Neutrophil (primary cell): ENCODE measurements at regions not wholly inside any gene's neighbourhood (a gene's known extent, or its start where the extent isn't known, plus 50 kb on each side); places are given as distances from the start of the nearest gene placed in this dataset.
"Not testable (repeated sequence)": the region's sequence is repeated elsewhere in the genome, so short reads cannot be mapped to it uniquely, and the experiment has no call there.

Experiments
- H3K27ac ChIP-seq: fragments of 200-600 bp; sonication (generic); 2 replicates; pipeline ENCODE4 v1.5.1; 2016; ENCODE audit warnings: mild to moderate bottlenecking, moderate library complexity
- H3K27me3 ChIP-seq: fragments of 200-600 bp; sonication (generic); 2 replicates; pipeline ENCODE4 v1.6.0; 2016; ENCODE audit warnings: mild to moderate bottlenecking
- H3K36me3 ChIP-seq: fragments of 200-600 bp; sonication (generic); 2 replicates; pipeline ENCODE4 v1.5.1; 2017
- H3K4me1 ChIP-seq, 2 experiments: fragments of 200-600 bp in 1 of 2; sonication (generic) in 1 of 2; 1 replicate in 1 of 2; 2 replicates in 1 of 2; pipeline versions ENCODE4 v1.5.1 to v1.6.1; 2013 to 2016; ENCODE audit warnings: low read depth in 1 of 2, low read length in 1 of 2, mild to moderate bottlenecking in 1 of 2, moderate library complexity in 1 of 2; ENCODE audit not compliant: control insufficient read depth in 1 of 2, insufficient read depth in 1 of 2
- H3K4me3 ChIP-seq, 2 experiments: fragments of 200-600 bp in 1 of 2; sonication (generic) in 1 of 2; 1 replicate in 1 of 2; 2 replicates in 1 of 2; pipeline ENCODE4 v1.5.1; 2013 to 2016; ENCODE audit warnings: low read depth in 1 of 2, low read length in 1 of 2, mild to moderate bottlenecking in 1 of 2, moderate library complexity in 1 of 2
- H3K9me3 ChIP-seq: fragments of 200-600 bp; sonication (generic); 2 replicates; pipeline ENCODE4 v1.5.1; 2016
- TF ChIP-seq, protein P1 (sequence below): fragments of 200-600 bp; sonication (generic); IDR thresholded peaks from 2 replicates; pipeline ENCODE4 v1.5.1; 2016; ENCODE audit warnings: antibody characterized with exemption

DNA sequence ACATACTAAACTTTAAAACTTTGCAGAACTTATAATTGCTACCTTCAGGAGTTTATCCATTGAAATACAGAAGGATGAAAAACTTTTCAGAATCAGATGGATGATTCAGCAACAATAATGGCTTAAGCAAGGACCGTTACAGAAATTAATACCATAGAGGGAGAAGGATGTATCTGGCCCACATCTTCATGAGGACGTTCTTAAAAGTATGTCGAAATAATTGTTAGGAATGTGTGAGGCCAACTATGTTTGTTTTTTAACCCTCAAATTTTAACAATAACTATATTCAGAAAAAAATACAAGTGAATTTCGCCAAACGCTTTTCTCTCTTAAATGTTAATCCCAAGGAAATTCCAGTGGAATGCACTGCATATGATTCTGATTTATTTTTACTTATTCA is 105.2 kb upstream of the EPHA3 start:
- Histone ChIP-seq H3K9me3 (no peaks in the 10 kb centered on the region), H3K4me3 (no peak overlapping the region), H3K36me3 (no peaks in the 10 kb centered on the region), H3K27ac (no peak overlapping the region), H3K27me3 (no peaks in the 10 kb centered on the region), H3K4me1 (no peaks in the 10 kb centered on the region)
- TF ChIP-seq, protein P1, sequence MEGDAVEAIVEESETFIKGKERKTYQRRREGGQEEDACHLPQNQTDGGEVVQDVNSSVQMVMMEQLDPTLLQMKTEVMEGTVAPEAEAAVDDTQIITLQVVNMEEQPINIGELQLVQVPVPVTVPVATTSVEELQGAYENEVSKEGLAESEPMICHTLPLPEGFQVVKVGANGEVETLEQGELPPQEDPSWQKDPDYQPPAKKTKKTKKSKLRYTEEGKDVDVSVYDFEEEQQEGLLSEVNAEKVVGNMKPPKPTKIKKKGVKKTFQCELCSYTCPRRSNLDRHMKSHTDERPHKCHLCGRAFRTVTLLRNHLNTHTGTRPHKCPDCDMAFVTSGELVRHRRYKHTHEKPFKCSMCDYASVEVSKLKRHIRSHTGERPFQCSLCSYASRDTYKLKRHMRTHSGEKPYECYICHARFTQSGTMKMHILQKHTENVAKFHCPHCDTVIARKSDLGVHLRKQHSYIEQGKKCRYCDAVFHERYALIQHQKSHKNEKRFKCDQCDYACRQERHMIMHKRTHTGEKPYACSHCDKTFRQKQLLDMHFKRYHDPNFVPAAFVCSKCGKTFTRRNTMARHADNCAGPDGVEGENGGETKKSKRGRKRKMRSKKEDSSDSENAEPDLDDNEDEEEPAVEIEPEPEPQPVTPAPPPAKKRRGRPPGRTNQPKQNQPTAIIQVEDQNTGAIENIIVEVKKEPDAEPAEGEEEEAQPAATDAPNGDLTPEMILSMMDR, result no peak

DNA sequence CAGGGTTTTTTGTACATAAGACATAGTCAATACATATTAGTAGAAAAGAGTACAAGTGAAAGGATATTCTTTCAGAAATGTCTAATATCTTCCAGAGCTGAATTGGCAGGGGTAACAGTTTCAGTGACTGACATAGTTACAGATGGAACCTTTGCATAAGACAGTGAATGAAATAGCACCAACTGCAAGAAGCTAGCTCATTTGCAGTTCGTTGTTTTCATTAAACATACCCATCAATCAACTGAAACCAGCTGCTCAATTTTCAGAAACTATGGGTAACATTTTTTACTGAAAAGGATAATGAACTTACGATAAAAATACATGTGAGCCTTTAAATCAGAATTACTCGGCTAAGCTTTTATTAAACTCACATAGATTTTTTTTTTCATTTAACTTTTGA is 93.9 kb upstream of the EPHA3 start:
- Histone ChIP-seq H3K27me3 (no peaks in the 10 kb centered on the region), H3K36me3 (no peaks in the 10 kb centered on the region), H3K27ac (no peak overlapping the region), H3K9me3 (no peaks in the 10 kb centered on the region), H3K4me3 (no peak overlapping the region), H3K4me1 (no peaks in the 10 kb centered on the region)
- TF ChIP-seq, protein P1, result no peak

DNA sequence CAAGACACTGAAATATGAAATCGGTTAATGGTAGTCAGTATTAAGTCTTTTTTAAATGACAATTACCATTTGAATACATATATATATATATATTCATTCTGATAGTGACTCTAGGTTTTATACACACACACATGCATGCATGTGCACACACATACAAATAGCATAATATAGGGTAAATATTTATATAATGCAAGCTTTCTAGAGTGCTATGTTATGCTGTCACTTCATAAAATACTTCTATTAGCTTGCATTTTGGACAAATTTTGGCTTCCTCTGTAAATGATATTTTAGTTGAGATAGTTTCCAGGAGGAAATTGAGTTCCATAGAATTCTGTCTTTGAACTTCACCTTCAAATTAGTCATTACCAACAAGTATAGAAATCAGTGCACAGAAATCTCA is 89.9 kb upstream of the EPHA3 start:
- TF ChIP-seq, protein P1, result no peak
- Histone ChIP-seq H3K9me3 (no peaks in the 10 kb centered on the region), H3K27me3 (no peaks in the 10 kb centered on the region), H3K36me3 (no peaks in the 10 kb centered on the region), H3K4me3 (no peak overlapping the region), H3K4me1 (peaks cover 4 to 12% of the 10 kb centered on the region in 2 experiments), H3K27ac (no peak overlapping the region)

DNA sequence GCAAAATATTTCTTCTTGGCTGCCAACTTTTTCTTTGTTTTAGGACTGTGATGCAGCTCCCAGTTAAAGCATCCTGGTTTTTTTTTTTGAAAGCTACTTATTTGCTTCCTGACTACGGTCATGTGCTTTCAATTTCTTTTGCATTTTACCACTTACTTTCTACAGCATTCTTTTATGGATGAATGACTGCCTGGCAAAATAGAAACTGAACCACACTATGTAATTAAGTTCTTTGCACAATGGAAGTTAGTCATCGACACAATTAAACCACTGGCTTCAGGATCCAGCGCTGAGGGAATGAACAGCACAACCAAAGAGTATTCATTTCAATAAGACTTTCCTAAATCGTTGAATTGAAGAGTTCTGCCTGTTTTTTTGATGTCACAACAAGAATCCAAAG is 82.2 kb upstream of the EPHA3 start:
- Histone ChIP-seq H3K27me3 (no peaks in the 10 kb centered on the region), H3K27ac (no peak overlapping the region), H3K4me3 (no peak overlapping the region), H3K9me3 (no peaks in the 10 kb centered on the region), H3K4me1 (peaks cover 4 to 12% of the 10 kb centered on the region in 2 experiments), H3K36me3 (no peaks in the 10 kb centered on the region)
- TF ChIP-seq, protein P1, result no peak

DNA sequence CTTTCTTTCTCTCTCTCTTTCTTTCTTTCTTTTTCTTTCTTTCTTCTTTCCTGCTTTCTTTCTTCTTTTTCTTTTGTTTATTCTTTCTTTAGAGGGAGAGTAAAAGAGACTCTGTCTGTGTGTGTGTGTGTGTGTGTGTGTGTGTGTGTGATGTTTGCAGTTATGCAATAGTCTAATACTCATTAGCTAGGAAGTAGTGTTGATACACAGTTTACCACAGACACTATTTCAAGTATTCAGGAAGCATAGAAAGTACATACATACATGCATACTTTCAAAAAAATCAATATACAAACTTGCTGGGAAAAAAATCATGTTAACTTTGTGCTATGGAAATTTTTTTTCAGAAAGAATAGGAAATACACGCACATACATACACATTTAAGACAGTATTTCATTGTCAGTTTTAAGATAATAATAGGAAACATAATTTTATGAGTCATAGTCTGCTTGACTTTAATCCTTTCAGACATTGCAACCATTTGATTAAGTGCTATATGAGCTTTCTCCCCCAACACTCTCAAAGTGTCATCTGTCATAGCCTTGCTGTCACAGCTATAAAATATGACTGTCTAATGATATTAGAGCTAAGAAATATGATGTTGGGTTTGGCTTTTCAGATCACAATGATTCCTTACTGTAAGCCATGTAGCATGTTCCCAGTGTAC is 74.9 kb upstream of the EPHA3 start:
- TF ChIP-seq, protein P1, result no peak
- Histone ChIP-seq H3K27me3 (no peaks in the 10 kb centered on the region), H3K27ac (peak overlapping the region; percentile 33), H3K36me3 (no peaks in the 10 kb centered on the region), H3K9me3 (no peaks in the 10 kb centered on the region), H3K4me1 (peaks cover 13 to 14% of the 10 kb centered on the region in 2 experiments), H3K4me3 (no peak overlapping the region)

DNA sequence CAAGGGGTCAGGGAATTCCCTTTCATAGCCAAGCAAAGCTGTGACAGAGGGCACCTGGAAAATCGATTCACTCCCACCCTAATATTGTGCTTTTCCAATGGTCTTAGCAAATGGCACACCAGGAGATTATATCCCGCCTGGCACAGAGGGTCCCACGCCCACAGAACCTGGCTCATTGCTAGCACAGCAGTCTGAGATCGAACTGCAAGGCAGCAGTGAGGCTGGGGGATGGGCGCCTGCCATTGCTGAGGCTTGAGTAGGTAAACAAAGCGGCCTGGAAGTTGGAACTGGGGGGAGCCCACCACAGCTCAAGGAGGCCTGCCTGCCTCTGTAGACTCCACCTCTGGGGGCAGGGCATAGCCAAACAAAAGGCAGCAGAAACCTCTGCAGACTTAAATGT is 72.7 kb upstream of the EPHA3 start:
- not testable (repeated sequence) for H3K4me3 ChIP-seq, H3K27ac ChIP-seq, H3K36me3 ChIP-seq, H3K27me3 ChIP-seq, H3K9me3 ChIP-seq
- peaks cover 13 to 14% of the 10 kb centered on the region in 2 experiments for H3K4me1 ChIP-seq
